ENCODE measurements at regions not wholly inside any gene's neighbourhood (a gene's known extent, or its start where the extent isn't known, plus 50 kb on each side); places are given as distances from the start of the nearest gene placed in this dataset.

DNA sequence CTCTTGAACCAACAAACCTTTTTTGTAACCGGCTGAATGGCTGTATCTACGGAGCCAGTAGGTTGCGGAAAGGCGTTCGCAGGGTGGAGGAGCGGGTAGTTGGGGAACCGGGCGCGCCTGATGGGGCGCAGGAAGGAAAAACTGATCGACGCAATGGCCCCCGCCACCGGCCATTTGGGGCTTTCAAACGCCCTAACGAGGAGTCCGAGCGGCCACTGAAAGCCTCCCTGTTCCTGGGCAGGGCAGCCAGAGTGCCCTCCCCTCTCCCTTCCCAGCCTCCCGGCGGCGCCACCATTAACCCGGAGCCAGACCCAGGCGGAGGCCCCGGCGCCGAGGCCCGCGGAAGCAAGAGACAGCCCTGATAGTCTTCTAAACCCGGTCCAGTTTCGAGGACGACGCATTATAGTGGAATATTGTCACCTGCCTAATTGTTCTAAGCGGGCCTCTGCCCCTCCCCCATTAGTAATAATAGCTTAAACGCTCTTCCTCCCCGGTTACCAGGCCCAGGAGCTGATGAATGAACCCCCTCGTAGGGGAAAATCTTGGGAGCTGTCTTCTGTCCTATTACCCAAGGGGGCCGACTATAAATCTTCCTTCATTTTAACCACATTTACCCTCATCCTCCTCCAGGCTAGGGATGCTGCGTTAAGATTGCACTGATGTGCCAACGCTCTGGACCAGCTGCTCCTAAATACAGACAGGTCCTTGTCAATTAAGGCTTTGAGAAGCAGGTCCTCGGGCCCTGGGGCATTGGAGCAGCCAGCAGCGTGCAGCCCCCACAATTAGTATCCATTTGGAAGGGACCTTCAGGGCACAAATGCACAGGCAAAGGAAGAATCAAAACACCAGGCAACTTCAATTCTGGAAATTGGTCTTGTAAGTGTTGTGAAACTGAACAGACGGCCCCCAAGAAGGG, 61.6 kb upstream of the TMEM33 start:
- Histone ChIP-seq H3K4me1 (no peaks in the 10 kb centered on the region), H3K4me3 (no peak overlapping the region), H3K27ac (no peak overlapping the region), H3K27me3 (no peaks in the 10 kb centered on the region), H3K36me3 (no peaks in the 10 kb centered on the region), H3K9me3 (replicated peaks) (no peaks in the 10 kb centered on the region)
- DNase-seq, result no peak

DNA sequence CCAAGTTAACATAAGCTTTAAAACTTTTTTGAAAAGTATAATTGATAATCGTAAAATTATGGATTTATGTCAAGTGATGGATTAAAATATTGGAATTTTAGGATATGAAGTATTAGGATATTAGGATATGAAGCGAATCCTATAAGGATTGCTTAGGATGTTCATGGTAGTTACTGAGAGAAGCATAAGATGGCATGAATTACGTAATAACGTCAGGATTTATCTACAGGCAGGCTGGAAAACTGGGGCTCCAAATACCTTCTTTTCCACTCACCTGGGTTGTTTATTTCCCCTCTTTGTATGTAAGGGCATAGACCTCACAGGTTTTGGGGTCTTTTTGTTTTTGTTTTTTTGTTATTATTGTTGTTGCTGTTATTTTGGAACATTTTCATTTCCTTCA, 65.2 kb upstream of the TMEM33 start:
- no peaks in the 10 kb centered on the region for H3K4me1 ChIP-seq
- DNase-seq, result no peak
- H3K27me3 ChIP-seq, result no peaks in the 10 kb centered on the region
- no peaks in the 10 kb centered on the region for H3K36me3 ChIP-seq
- no peak overlapping the region for H3K27ac ChIP-seq
- no peak overlapping the region for H3K4me3 ChIP-seq
- H3K9me3 ChIP-seq (replicated peaks), result no peaks in the 10 kb centered on the region

GRCh38 chr4:41866799-41867677, 68.2 kb upstream of the TMEM33 start:
- H3K27ac ChIP-seq, result no peak overlapping the region
- no peaks in the 10 kb centered on the region for H3K27me3 ChIP-seq
- H3K36me3 ChIP-seq, result no peaks in the 10 kb centered on the region
- H3K4me3 ChIP-seq, result no peak overlapping the region
- DNase-seq, result no peak
- no peaks in the 10 kb centered on the region for H3K9me3 ChIP-seq (replicated peaks)
- peaks cover 16% of the 10 kb centered on the region for H3K4me1 ChIP-seq

GRCh38 chr4:41865981-41866798, 69.0 kb upstream of the TMEM33 start:
- DNase-seq, result no peak
- no peaks in the 10 kb centered on the region for H3K36me3 ChIP-seq
- no peak overlapping the region for H3K4me3 ChIP-seq
- no peaks in the 10 kb centered on the region for H3K27me3 ChIP-seq
- H3K9me3 ChIP-seq (replicated peaks), result no peaks in the 10 kb centered on the region
- peaks cover 16% of the 10 kb centered on the region for H3K4me1 ChIP-seq
- H3K27ac ChIP-seq, result no peak overlapping the region

DNA sequence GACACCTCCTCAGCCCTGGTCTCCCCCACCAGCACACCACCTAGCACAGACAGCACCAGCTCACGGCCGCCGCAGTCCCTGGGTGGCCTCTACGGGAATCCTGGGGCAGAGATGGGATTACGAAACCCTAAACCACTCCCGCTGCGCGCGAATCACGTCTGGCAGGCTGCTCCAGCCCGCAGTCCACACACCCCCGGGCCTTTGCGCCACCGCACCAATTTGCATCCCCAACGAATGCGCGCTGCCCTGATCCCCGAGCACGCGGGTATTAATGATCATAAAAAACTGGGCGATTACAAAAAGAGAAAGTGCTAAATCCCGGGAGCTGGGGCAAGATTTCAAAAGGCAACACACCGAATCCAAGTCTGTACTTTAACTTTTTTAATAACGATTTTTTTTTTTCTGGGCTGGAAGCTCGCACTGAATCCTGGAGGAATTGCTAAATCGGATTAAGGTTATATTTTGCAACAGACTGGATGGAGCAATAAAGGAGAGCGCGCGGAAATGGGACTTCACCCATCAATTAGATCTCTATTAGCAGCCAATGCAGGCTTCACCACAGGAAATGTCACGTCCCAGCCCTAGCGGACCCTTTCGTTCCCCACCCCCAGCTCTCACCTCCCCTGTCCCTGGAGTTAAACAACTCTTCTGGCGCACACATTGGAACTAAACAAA, 69.8 kb upstream of the TMEM33 start:
- Histone ChIP-seq H3K27ac (no peak overlapping the region), H3K4me3 (no peak overlapping the region), H3K4me1 (peaks cover 16% of the 10 kb centered on the region), H3K36me3 (no peaks in the 10 kb centered on the region), H3K9me3 (replicated peaks) (no peaks in the 10 kb centered on the region), H3K27me3 (no peaks in the 10 kb centered on the region)
- no peak for DNase-seq

DNA sequence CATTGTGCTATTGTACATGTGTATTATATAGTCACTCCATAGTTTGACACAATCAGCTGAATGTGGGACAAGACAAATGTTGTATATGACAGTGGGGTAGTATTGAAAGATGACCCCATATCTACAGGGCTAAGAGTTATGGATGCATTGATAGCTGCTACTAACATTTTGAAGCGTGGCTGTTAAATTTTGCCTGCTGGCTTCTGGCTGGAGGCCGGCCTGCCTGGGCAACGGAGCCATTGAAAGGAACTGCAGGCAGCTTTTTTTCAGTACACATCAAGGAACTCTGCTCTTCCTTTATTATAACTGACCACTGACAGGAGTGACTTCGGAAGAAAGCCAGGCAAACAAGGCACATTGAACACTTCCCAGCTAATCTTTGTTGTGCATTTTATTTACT, 76.1 kb upstream of the TMEM33 start:
- Histone ChIP-seq H3K9me3 (replicated peaks) (no peaks in the 10 kb centered on the region), H3K27me3 (no peaks in the 10 kb centered on the region), H3K36me3 (no peaks in the 10 kb centered on the region), H3K27ac (no peak overlapping the region), H3K4me1 (peaks cover 9% of the 10 kb centered on the region), H3K4me3 (no peak overlapping the region)
- DNase-seq, result no peak

GRCh38 chr4:41857226-41857641, 78.0 kb upstream of the TMEM33 start:
- H3K36me3 ChIP-seq, result no peaks in the 10 kb centered on the region
- no peaks in the 10 kb centered on the region for H3K27me3 ChIP-seq
- H3K27ac ChIP-seq, result no peak overlapping the region
- H3K4me3 ChIP-seq, result no peak overlapping the region
- no peaks in the 10 kb centered on the region for H3K4me1 ChIP-seq
- DNase-seq, result no peak
- no peaks in the 10 kb centered on the region for H3K9me3 ChIP-seq (replicated peaks)

DNA sequence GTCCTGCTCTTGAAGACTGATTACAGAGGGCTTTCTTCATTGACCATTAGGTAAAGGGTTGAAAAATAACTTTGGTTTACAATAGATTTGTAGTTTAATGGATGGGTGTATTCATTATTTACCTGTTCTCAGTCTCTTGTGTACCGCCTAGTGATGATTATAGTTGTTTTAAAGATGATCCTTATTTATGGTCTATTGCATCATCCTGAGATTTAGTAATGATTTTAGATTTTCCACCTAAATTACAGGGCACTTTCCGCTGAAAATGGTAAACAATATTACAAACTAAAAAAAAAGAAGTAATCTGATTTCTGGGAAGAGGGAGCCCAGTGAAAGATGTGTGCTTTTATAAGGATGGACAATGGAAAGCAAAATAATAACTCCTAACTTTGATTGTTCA, 78.4 kb upstream of the TMEM33 start:
- no peak for DNase-seq
- Histone ChIP-seq H3K4me3 (no peak overlapping the region), H3K9me3 (replicated peaks) (no peaks in the 10 kb centered on the region), H3K27ac (no peak overlapping the region), H3K36me3 (no peaks in the 10 kb centered on the region), H3K27me3 (no peaks in the 10 kb centered on the region), H3K4me1 (no peaks in the 10 kb centered on the region)

- DNase-seq, result peak in 1 of 2 experiments; percentile 27
- H3K36me3 ChIP-seq, result no peaks in the 10 kb centered on the region
- no peak overlapping the region for H3K4me3 ChIP-seq
- no peak overlapping the region for H3K27ac ChIP-seq
- H3K27me3 ChIP-seq, result no peaks in the 10 kb centered on the region
- H3K9me3 ChIP-seq (replicated peaks), result no peaks in the 10 kb centered on the region
- H3K4me1 ChIP-seq, result no peaks in the 10 kb centered on the region
Observed at GRCh38 chr4:41853973-41854372, 81.3 kb upstream of the TMEM33 start.

DNA sequence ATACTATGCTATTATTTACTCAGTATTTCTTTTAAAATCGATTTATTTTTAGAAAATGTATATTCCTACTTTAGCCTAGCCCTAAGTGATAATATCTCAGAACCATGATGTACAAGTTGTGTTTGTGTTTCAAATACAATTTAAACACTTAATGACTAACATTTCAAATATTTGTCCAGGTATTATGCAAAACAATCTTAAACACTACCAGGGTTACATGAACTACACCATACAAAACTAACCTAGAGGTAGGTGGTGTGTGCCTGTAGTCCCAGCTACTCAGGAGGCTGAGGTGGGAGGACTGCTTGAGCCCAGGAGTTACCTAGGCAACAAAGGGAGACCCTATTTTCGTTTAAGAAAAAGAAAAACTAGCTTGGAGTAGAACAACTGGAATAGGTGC, 83.0 kb upstream of the TMEM33 start:
- H3K9me3 ChIP-seq (replicated peaks), result no peaks in the 10 kb centered on the region
- no peaks in the 10 kb centered on the region for H3K4me1 ChIP-seq
- no peak for DNase-seq
- H3K36me3 ChIP-seq, result no peaks in the 10 kb centered on the region
- H3K27me3 ChIP-seq, result no peaks in the 10 kb centered on the region
- H3K27ac ChIP-seq, result no peak overlapping the region
- H3K4me3 ChIP-seq, result no peak overlapping the region

GRCh38 chr4:41851621-41852020, 83.6 kb upstream of the TMEM33 start:
- Histone ChIP-seq H3K27ac (no peak overlapping the region), H3K4me3 (no peak overlapping the region), H3K4me1 (no peaks in the 10 kb centered on the region), H3K36me3 (no peaks in the 10 kb centered on the region), H3K9me3 (replicated peaks) (no peaks in the 10 kb centered on the region), H3K27me3 (no peaks in the 10 kb centered on the region)
- no peak for DNase-seq

DNA sequence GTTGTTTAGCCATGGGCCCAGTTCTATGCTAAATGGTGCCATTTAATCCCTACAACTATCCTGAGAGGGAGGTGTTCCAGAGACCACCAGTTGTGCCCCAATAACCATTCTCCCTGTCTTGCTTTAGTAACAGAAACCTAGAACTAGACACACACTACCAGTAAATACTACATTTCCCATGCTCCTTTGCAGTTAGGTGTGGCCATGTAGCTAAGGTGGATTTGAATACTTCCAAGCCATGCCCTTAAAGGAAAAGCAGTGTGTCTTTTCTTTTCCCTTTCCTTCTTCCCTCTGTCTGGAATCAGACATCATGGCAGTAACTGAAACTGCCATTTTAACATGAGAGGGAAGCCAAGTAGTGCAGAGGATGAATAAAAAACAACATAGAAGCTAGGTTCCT, 90.9 kb upstream of the TMEM33 start:
- Histone ChIP-seq H3K36me3 (no peaks in the 10 kb centered on the region), H3K4me3 (no peak overlapping the region), H3K27ac (no peak overlapping the region), H3K9me3 (replicated peaks) (no peaks in the 10 kb centered on the region), H3K4me1 (no peaks in the 10 kb centered on the region), H3K27me3 (no peaks in the 10 kb centered on the region)
- DNase-seq, result no peak

GRCh38 chr4:41839916-41840854, 91.7 kb upstream of the PHOX2B start:
- no peak overlapping the region for H3K4me3 ChIP-seq
- H3K4me1 ChIP-seq, result no peaks in the 10 kb centered on the region
- H3K9me3 ChIP-seq (replicated peaks), result no peaks in the 10 kb centered on the region
- H3K27me3 ChIP-seq, result no peaks in the 10 kb centered on the region
- DNase-seq, result no peak
- no peaks in the 10 kb centered on the region for H3K36me3 ChIP-seq
- H3K27ac ChIP-seq, result no peak overlapping the region
